Neural cell (in vitro differentiated cells): ENCODE measurements at regions not wholly inside any gene's neighbourhood (a gene's known extent, or its start where the extent isn't known, plus 50 kb on each side); places are given as distances from the start of the nearest gene placed in this dataset.
A peak's percentile ranks its signal among the peaks of the same experiment; 100 is the strongest.

Source experiments
- EP300 ChIP-seq: fragments of 450-650 bp; conservative IDR thresholded peaks from 2 replicates; pipeline ENCODE4 v1.6.1; 2014; ENCODE audit warnings: antibody characterized with exemption, mild to moderate bottlenecking, moderate library complexity; ENCODE audit not compliant: poor library complexity, severe bottlenecking
- EZH2 ChIP-seq: fragments of 200-600, 300-800 bp; shearing (Covaris generic), sonication (generic); IDR thresholded peaks from 2 replicates; pipeline ENCODE4 v1.6.1; 2014; ENCODE audit warnings: antibody characterized with exemption, low read length, borderline replicate concordance, mild to moderate bottlenecking; ENCODE audit not compliant: insufficient read depth, poor library complexity, severe bottlenecking
- MXI1 ChIP-seq: fragments of 450-650 bp; conservative IDR thresholded peaks from 2 replicates; pipeline ENCODE4 v1.6.1; 2014; ENCODE audit warnings: antibody characterized with exemption, mild to moderate bottlenecking; ENCODE audit not compliant: poor library complexity, severe bottlenecking
- POLR2AphosphoS5 ChIP-seq: IDR thresholded peaks from 2 replicates; pipeline ENCODE4 v1.6.1; 2012
- RAD21 ChIP-seq: fragments of 450-650 bp; conservative IDR thresholded peaks from 2 replicates; pipeline ENCODE4 v1.6.1; 2014; ENCODE audit warnings: antibody characterized with exemption, mild to moderate bottlenecking, moderate library complexity
- SMC3 ChIP-seq: fragments of 450-650 bp; conservative IDR thresholded peaks from 2 replicates; pipeline ENCODE4 v1.6.1; 2014; ENCODE audit warnings: antibody characterized with exemption, mild to moderate bottlenecking, moderate library complexity; ENCODE audit not compliant: poor library complexity
- TAF1 ChIP-seq: IDR thresholded peaks from 2 replicates; pipeline ENCODE4 v1.6.1; 2012; ENCODE audit warnings: low read depth
- TF ChIP-seq, protein P1 (sequence below): fragments of 450-650 bp; IDR thresholded peaks from 2 replicates; pipeline ENCODE4 v1.5.1; 2014; ENCODE audit warnings: antibody characterized with exemption, mild to moderate bottlenecking, moderate library complexity; ENCODE audit not compliant: poor library complexity, severe bottlenecking
- TF ChIP-seq, protein P2 (sequence below): IDR thresholded peaks from 2 replicates; pipeline ENCODE4 v1.6.1; 2012; ENCODE audit warnings: borderline replicate concordance

DNA sequence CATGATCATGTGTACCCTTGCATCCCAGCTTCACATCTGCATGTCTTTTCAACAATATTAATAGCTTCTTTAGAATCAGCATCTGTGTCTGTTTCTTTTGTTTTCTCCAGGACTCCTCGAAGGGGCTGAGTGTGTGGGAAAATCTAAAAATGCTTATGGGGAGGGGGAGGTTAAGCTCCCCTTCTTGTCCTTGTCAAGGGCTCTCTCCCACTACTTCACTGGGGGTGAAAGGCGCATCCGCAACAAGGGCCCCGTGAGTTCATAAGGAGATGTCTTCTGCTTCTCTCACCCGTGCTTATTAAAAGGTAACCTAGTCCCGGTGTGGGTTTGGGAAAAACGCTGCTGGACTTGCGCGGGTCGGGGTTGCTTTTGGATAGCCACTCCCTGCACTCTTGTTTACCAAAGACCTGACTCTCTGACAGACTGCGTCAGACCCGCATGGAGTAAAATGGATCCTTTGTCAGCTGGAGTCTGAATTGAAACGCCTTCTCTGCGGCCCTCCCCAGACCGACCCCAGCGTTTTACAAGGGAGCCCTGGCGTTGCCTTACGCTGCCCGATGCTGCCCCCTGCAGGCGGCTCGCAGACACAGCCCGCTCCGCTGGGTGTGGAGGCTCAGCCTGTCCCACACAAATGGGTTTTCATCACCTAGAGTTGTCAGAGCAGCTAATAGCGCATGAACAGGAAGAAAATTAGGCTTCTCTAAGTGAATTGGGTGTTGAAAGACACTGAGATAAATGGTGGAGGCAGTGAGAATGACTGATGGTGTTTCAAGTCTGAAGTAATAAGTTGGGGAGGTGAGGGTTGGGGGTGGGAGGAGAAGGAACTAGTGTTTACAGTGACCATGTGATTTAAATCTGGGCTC is 53.8 kb downstream of the IER5 start:
- no peak for TF ChIP-seq TAF1
- TF ChIP-seq, protein P1, sequence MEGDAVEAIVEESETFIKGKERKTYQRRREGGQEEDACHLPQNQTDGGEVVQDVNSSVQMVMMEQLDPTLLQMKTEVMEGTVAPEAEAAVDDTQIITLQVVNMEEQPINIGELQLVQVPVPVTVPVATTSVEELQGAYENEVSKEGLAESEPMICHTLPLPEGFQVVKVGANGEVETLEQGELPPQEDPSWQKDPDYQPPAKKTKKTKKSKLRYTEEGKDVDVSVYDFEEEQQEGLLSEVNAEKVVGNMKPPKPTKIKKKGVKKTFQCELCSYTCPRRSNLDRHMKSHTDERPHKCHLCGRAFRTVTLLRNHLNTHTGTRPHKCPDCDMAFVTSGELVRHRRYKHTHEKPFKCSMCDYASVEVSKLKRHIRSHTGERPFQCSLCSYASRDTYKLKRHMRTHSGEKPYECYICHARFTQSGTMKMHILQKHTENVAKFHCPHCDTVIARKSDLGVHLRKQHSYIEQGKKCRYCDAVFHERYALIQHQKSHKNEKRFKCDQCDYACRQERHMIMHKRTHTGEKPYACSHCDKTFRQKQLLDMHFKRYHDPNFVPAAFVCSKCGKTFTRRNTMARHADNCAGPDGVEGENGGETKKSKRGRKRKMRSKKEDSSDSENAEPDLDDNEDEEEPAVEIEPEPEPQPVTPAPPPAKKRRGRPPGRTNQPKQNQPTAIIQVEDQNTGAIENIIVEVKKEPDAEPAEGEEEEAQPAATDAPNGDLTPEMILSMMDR = peak; percentile 99
- TF ChIP-seq EZH2 = no peak
- TF ChIP-seq, protein P2, sequence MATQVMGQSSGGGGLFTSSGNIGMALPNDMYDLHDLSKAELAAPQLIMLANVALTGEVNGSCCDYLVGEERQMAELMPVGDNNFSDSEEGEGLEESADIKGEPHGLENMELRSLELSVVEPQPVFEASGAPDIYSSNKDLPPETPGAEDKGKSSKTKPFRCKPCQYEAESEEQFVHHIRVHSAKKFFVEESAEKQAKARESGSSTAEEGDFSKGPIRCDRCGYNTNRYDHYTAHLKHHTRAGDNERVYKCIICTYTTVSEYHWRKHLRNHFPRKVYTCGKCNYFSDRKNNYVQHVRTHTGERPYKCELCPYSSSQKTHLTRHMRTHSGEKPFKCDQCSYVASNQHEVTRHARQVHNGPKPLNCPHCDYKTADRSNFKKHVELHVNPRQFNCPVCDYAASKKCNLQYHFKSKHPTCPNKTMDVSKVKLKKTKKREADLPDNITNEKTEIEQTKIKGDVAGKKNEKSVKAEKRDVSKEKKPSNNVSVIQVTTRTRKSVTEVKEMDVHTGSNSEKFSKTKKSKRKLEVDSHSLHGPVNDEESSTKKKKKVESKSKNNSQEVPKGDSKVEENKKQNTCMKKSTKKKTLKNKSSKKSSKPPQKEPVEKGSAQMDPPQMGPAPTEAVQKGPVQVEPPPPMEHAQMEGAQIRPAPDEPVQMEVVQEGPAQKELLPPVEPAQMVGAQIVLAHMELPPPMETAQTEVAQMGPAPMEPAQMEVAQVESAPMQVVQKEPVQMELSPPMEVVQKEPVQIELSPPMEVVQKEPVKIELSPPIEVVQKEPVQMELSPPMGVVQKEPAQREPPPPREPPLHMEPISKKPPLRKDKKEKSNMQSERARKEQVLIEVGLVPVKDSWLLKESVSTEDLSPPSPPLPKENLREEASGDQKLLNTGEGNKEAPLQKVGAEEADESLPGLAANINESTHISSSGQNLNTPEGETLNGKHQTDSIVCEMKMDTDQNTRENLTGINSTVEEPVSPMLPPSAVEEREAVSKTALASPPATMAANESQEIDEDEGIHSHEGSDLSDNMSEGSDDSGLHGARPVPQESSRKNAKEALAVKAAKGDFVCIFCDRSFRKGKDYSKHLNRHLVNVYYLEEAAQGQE = peak; percentile 47
- TF ChIP-seq EP300 = peak; percentile 56
- peak; percentile 55 for TF ChIP-seq POLR2AphosphoS5
- peak; percentile 100 for TF ChIP-seq RAD21
- peak; percentile 49 for TF ChIP-seq MXI1
- peak; percentile 99 for TF ChIP-seq SMC3
